ENCODE measurements at regions not wholly inside any gene's neighbourhood (a gene's known extent, or its start where the extent isn't known, plus 50 kb on each side); places are given as distances from the start of the nearest gene placed in this dataset.

DNA sequence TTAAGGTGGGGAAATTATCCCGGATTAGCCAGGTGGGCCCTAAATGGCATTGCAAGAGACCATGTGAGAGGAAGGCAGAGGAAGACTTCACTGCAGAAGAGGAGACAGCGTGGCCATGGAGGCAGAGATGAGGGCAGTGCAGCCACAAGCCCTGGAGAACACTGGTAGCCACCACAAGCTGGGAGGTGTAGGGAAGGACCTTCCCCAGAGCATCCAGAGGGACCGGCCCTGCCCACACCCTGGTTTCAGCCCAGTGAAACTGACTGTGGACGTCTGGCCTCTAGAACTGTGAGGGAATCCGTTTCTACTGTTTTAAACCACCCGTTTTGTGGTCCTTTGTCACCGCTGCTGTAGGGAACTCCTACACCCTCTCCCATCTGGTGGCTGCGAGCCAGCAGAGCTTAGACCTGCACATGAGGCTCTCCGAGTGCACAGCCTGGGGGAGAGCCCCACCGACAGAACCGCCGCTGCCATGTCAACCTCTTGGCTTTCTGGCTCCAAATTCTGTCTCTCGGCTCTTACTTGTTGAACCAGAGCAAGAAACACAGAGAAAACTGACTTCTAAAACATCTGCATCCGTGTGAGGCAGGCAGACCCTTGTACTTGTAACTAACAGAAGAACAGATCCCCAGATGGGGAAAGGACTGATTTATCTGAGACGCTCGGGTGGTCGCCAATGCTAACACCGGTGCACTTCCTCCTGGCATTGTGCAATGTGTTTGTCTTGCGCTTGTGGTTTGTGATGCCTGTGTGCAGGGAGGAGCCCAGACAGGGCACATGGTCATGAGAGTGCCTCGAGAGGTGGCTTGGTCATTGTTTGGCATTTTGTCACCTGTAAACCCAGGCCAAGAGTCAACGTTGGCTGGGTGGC lies 90.8 kb upstream of the TMPRSS2 start:
- TF ChIP-seq POLR2AphosphoS5 (IDR thresholded peaks at IDR 0.05; ENCODE audit: low read depth, low read length) (no peak), POLR2A (IDR thresholded peaks at IDR 0.05; ENCODE audit: low read depth, low read length) (no peak), POU2F2 (IDR thresholded peaks at IDR 0.05; ENCODE audit: low read depth, low read length) (no peak), TAF1 (IDR thresholded peaks at IDR 0.05; ENCODE audit: low read depth, low read length) (no peak)

All from GM12891 (cell line).